ENCODE measurements at regions not wholly inside any gene's neighbourhood (a gene's known extent, or its start where the extent isn't known, plus 50 kb on each side); places are given as distances from the start of the nearest gene placed in this dataset.
"Not testable (repeated sequence)": the region's sequence is repeated elsewhere in the genome, so short reads cannot be mapped to it uniquely, and the experiment has no call there.

DNA sequence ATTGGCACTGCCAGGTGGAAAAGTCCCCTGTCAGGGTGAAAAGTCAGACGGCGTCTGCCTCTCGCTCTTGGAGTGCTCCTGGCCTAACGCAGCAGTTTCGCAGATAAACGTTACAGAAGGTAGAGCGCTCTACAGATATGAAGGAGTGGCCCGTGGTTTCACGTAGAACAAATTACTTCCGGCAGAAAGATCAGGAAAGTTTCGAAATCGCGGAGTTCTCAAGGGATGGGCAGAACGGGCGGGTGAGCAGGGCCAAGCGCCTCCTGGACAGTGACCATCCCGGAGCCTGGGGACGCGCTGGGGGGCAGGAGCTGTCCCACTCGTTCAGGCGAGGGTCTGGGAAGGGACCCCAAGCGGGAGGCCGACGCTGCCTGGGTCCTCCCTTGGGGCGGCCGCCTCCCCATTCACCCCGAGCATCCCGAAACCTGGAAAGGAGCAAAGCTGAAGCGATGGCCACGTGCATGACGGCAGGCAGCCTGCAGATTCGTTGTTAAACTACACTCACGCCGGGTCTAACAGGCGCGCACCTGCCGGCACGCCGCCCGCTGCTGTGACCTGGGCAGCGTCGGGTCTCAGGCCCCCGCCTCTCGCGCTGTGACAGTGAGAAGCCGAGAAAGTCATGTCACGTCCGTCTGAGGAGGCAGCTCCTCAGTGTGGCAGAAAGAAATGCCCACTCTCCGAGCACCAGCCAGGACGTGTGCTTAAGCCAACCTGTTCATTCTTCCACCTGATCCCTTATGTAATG lies 122.9 kb upstream of the SALL3 start:
- no peak for DNase-seq

DNA sequence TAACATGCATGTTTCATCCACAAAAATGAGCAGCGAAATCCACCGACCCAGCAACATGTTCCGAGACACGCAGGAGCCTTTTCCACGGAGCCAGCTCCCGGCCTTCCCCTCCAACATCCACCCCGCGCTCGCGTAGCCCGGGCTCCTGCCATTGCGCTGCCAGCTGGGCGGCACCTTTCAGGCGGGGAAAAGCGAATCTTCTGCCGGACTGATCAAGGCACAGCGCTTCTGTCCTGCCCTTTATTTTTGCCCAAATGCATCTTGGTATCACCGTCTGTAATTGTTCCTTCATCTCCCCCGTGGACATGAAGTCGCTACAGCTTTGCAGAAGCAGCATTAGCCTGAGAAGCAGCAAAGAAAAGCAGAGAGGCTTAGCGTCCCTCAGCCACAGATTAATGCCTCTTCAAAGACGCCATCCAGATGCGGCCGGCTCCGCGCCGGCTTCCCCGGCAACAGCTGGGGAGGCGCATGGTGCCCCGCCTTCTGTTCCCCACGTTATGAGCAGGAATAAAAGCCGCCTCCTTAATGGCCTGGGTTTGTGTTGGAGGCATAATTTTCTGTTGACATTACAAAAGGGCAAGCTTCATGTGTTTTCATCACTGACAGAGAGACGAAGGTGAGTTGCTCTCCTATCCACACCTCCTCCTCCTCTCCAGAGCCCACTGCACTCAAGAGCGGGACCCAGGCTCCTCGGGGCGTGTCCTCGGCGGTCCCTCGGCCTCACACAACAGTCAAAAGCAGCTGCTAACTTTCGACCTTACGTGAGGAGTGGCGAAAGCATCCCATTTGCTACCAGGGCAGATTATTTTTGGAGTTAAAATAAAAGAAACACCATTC lies 122.1 kb upstream of the SALL3 start:
- no peak for DNase-seq

DNA sequence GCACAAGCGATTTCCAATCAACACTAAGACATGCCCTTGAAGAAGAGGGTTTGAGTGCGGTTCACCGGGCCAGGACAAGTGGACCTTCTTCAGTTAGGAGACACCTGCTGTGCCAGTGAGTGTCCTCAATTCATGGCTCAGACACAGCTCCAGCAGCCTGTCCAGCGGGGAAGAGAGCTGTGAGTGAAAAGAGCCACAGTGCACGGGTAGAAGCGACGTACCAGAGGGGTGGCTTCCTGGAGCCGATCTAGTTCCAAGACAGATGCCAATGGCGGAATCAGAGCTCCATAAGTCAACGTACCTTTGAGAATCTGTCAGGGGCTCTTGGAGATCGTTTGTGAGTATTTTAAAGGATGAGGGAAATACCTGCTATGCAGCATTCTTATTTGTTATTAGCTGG lies 119.9 kb upstream of the SALL3 start:
- no peak for DNase-seq

DNA sequence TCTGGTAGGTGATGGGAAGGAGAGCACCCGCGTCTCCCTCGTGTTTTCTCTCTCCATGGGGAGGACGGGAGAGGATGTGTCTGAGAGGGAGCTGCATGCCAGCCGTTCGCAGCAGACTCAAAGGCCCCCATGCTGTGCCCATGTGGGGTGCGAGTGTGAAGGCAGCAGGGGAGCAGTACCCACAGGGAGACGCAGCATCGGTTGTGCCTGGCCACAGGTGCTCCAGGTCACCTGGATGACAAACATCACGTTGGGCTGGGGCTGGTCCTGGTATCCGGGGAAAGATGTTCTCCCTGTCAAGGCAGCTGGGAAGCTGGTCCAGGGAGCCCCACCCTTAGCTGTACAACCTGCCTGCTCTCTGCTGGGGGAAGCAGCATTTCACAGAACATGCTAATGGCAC lies 119.5 kb upstream of the SALL3 start:
- DNase-seq, result no peak

DNA sequence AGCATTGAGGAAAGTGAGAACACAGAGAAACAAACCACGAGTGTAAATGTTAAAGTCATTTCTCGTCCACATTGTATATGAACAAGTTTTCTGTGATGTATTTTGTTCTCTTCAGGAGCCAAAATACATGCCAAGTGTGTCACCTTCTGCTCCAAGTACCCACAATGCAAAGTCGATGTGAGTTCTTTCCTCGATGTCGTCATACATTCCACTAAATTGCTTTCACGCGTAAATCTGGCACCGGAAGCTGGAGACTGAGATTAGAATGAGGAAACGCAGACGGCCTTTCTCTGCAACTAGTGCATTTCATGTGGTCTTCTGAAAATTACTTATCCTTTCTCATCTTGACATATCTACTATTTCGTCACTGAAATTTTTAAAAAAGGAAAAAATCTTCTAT lies 118.5 kb upstream of the SALL3 start:
- no peak for DNase-seq

DNA sequence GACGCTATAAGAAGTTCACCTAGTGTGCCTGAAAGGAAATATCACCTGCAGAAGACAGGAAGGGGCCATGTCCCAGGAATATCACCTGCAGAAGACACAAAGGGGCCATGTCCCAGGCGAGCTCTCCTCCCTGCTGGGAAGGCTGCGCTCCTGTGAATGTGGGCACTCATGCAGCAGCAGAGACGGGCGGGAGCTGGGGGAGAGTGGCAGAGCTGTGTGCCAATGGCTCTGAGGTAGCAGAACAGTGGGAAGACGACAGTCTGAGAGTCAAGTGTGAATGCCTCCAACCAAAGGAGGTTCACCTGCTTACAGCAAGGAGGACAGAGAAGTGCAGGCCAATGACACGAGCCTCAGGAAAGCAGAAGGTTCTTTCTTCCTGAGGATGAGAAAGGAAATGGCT lies 117.9 kb upstream of the SALL3 start:
- no peak for DNase-seq

DNA sequence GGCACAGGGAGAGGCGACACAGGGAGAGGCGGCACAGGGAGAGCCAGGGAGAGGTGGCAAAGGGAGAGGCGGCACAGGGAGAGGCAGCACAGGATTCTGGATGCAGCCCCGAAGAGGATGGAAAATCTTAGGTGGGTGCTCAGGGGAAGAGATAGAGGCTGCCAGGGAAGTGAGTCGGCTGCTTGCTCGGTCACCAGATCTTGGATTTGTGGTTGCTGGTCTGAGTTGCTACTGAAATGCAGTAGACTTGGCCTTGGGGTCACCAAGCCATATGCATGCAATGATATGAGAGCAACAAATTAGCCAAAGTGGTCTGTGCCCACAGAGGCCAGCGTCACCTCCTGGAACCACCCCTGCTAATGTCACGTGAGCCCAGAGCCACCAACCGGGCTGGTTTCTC lies 117.2 kb upstream of the SALL3 start:
- no peak for DNase-seq

DNA sequence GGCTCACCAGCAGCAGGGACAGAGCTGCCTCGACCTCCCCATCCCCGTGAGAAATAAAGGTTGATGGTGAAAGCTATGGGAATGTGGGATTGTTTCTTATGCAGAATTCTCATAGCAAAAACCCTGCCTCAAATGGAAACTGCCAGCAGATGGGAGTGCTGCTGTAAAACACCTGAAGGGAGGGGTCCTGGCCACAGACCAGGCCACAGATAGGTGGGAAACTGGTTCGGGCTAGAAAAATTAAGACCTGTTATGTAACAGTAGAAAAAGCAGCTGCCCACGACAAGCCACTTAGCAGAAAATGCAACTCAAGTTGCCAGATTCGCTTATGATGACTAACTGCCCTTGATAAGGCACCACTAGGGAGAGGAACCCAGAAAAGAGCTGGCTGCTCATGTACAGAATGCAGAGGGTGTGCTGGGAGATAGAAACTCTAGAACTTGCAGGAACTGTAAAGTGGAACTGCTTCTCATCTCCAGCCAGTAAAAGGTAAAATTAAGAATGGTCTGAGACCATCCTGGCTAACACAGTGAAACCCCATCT lies 114.5 kb upstream of the SALL3 start:
- no peak for DNase-seq

DNA sequence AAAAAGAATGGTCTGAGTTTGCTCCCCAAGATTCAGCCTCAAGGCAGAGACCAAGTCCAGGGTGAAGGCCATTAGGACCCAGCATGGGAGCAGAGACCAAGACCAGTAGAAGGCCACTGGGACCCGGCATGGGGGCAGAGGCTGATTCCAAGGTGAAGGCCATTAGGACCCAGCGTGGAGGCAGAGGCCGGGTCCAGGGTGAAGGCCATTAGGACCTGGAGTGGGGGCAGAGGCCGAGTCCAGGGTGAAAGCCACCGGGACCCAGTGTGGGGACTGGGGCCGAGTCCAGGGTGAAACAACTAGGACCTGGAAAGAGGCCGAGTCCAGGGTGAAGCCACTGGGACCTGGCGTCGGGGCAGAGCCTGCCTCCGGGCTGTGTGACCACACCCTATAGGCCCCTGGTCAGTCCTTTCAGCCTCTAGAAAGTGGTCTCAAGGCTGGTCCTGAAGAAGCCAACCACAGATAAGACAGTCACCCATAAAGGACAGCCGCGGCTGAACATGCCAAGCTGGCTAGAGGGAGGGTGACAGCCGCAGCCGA lies 113.8 kb upstream of the SALL3 start:
- no peak for DNase-seq

DNA sequence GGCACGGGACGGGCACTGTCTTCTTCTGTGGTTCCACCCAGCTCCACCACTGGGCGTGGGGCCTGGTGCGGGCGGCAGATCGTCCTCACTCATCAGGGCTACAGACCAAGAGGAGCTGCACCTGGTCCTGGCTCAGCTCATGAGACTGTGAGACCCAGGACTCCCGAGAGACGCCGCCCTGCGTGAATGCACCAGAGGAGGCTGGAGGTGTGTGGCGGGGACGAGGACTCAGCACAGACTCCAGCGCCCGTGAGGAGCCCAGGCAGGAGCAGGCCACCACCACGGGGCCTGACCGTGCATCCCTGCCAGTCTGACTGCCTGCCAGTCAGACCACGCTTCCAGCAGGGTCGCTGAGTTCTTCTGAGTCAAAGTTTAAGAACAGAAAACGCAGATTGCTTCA lies 112.5 kb upstream of the SALL3 start:
- DNase-seq, result no peak

DNA sequence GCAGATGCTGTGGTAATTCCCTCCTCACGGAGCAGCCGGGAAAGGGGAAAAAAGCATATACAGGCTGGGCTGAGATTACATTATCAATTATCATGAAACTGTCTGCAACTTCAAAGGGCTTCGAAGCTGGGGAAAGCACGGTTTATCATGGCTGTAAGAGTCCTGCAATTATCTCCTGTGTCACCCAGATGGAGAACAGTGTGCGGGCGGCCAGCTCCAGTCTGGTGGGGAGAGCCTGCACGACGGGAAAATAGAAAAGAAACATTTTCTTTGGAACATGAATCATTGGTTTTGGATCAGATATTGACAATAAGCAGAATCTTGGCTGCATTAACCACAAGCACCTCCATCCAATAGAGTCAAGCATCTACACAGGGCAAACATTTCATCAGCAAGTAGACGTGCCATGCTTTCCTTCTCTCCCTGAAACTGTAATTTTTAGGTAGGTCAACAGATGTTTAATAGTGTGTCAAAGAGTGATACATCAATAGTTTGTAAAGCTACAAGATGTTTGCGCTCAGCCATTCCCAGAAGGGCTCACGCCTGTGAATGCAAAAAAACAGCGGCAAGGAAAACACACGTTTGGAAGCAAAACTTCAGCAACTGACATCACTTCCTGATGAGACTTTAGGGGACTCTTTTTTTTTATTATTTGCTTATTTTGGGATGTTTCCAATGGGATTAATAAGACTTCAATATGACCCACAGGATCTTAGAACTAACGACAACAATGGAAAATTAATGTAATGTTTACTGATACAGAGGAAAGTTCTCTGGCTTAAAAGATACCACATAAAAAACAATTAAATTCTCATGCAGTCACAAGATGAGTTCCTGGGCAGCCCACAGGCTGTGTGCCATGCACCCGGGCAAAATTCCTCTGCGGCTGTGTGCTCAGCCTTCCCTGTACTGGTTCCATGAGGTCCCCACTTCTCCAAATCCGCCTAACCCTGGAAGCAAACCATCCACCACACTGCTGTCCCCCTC lies 111.0 kb upstream of the SALL3 start:
- DNase-seq, result no peak

DNA sequence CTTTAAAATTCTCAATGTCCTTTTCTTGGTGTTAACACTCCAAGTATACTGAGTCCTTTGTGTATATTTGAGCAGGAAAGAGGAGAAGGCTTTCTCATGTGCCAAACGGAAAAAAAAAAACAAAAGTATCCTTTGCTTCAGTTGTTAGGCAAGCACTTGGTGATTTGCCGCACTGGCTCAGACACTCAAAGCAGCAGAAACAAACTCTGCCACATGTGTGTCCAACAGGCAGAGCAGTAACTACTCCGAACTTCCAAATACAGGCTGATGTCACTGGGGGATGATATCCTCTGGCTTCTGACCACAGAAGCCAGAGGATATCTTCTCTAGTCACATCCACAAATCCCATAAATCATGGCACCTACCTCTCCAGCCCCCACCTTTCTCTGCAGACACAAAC lies 108.0 kb upstream of the SALL3 start:
- no peak for DNase-seq

DNA sequence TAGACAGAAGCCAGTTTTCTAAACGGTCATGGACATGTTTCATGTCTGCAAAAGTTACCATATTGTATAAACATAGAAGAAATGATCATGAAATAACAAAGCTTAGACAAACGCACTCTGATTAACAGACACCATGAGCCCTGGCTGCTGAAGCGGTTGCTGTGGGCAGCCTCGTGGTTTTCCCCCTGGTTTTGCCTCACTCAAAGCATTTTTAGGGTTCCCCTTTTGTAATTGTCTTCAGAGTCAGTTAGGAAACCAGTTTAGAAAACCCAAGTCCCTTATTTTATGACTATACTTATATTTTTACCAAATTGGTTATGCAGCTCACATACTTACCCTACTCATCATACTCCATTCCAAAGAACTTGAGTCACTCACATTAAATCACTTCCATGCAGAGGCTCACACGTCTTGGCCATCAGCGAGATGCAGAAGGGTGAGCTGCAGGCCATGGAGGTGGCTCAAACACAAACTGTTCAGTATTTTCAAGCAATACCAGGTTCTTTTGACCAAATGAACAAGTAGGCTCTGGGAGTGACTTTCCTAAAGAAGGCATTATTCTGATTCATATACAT lies 105.6 kb upstream of the SALL3 start:
- no peak for DNase-seq

DNA sequence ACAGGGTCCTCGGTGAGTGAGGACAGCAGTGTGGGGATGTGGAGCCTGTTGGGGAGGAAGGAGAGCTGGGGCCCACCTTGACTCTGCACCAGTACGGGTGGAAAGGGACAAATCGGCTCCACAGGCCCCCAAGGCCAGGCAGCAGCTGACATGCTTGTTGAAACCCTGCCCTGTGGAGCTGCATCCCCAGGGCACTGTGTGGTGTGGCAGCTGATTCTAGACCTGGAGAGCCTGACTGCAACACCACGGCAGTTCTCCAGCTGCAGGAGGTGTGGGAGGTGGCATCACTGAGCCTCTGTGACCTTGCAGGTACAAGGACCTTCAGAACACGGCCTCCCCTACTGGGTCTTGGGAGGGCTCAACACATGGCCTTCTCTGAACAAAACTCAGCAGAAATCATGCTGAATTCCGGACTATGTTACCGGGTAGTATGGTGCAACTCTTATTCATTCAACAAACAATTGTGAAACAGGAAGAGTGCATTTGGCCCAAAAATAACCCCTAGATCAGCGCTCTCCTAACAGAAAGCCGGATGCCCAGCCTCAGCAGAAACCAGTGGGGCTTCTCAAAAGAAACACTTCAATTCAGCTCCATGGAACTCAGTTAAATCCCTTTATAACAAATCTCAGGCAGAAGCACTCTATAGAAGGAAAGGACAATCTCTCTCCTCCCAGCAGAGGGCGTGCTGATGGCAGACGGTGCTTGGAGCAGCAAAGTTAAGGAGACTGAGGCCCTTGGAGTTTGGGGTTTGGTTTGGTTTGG lies 104.4 kb upstream of the SALL3 start:
- DNase-seq, result peak; percentile 18

DNA sequence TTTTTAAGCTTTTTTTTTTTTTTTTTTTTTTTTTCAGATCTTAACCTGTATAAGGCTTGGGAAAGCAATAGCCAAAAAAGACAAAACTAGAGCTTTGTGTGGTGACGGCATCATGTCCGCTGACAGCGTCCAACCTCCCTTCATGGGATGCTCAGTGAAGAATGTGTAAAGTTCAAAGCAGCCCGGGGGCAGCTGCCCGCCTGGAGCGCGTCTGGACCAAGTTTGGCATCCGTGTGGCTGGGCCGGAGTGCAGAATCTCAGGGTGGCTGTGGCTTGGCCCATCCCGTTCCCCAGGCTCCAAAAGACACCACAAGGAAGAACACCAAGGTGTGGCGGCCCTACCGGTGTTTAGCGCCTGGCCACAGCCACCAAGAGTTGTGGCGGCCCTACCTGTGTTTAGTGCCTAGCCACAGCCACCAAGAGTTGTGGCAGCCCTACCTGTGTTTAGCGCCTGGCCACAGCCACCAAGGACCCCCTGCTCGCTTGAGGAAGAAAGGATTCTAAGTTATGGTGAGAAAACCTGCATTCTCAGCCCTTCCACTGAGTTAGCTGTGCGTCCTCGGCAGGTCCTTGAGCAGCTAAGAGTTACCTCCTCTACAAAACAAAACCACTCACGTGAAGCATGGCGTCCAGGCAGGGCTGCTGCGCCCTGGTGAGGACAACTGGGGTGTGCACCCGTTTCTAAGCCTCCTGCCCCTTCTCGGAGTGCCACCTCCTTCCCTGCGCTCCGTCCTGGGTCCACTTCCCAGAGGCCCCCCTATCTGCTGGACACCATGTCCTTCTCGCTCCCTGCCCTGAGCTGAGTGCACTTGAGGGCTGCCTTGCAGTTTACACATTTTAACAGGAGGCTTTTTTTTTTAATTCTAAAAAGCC lies 103.6 kb upstream of the SALL3 start:
- no peak for DNase-seq

DNA sequence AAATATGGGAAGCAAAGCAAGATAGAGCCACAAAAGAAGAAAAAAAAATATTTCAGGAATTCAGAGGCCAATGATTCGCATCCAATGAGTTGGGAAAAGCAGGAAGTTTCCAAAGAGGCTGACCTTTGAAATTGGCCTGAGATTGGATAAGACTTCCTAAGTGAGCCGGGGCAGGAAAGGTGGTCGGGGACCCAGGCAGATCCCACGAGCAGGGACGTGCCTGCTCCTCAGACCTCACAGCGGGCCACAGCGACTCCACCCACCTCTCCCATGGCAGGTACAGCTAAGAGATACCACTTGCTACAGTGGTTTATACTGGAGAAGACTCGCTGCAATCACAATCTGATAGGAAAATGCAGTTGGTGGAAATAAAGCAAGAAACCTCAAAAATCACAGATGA lies 102.8 kb upstream of the SALL3 start:
- DNase-seq, result no peak

DNA sequence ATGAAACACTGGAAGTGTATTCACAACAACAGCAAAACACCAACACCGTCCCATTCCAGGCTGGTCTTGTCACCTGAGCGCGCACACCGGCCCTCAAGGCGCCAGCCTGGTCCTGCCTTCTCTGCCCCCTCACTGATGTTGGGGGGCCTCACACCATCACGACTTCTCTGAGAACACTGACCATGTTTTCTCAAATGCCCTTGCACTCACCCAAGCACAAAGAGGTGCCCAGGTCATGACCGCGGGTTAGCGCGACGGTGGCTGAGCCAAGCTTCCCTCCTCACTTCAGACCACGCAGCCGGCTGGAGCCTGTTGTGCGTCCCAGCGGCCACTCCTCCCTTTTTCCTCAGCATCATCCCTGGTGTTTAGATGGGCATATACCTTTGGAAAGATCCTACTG lies 101.3 kb upstream of the SALL3 start:
- no peak for DNase-seq

DNA sequence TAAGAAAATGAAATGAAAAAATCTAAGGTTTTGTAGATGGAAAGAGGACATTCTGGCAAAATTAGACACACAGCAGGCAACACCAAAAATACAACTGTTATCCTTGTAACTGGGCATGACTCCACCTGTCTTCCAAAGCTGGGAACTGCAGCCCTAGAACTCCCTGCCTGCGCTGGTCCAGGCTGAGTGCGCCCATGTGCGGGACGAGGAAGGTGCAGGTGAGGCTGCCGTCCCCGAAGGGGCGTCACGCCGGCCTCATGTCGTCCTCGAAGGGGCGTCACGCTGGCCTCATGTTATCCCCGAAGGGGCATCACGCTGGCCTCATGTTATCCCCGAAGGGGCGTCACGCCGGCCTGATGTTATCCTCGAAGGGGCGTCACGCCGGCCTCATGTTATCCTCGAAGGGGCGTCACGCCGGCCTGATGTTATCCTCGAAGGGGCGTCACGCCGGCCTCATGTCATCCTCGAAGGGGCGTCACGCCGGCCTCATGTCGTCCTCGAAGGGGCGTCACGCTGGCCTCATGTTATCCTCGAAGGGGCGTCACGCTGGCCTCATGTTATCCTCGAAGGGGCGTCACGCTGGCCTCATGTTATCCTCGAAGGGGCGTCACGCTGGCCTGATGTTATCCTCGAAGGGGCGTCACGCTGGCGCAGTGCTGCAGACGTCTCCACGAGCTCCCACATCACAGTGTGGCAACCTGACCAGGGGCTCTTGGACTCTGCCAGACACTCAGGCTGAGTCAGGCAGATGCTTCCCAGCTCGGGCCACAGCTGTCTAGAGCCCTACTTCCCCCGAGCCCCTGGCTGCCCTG lies 100.3 kb upstream of the SALL3 start:
- DNase-seq, result not testable (repeated sequence)

DNA sequence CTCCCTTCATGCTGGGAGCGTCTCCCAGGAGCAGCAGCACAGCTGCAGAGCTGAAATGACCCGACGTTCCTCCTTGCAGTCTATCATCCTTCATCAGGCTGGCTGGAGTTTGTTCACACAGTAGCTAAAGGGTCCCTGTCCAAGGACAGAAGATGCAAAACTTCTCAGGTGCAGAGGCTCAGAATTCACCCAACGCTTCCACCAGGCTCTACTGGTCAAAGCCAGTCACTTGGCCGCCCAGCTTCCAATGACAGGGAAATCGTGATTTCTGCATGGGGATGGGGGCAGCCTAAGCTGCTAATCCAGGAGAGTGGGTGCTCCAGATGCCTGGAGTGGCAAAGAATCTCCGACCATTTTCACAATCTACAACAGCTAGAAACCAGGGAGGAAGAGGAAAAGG lies 97.0 kb upstream of the SALL3 start:
- no peak for DNase-seq

DNA sequence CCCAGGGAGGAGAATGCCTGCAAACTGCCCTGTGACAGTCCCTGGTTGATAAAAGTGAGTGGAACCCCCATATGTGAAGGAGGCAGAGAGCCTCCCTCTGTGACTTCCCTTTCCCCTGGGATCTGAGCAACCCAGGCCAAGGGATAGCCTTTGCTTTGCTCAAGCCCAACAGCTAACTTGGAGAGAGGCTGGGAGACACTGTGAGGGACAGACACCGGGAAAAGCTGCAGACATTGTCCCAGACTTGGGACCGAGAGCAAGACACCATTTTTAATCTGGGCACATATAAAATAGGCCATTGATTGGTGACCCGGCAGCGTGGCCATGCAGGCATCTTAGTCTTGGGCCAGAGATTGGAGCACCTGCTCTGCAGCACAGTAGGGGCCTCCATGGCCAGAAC lies 96.1 kb upstream of the SALL3 start:
- DNase-seq, result no peak
